ACHN (cell line): ENCODE measurements at regions not wholly inside any gene's neighbourhood (a gene's known extent, or its start where the extent isn't known, plus 50 kb on each side); places are given as distances from the start of the nearest gene placed in this dataset.

Experiments
- DNase-seq: peaks from one replicate; pipeline ENCODE4 v3.0.0-alpha.2; 2015
- in situ Hi-C: cut with HindIII; loops from 2 replicates; pipeline ENCODE4 v1.10.0; 2017; ENCODE audit warnings: low sequenced_read_pairs, low pct_ligation_motif_present, low pct_unique_long_range_greater_than_20kb

DNA sequence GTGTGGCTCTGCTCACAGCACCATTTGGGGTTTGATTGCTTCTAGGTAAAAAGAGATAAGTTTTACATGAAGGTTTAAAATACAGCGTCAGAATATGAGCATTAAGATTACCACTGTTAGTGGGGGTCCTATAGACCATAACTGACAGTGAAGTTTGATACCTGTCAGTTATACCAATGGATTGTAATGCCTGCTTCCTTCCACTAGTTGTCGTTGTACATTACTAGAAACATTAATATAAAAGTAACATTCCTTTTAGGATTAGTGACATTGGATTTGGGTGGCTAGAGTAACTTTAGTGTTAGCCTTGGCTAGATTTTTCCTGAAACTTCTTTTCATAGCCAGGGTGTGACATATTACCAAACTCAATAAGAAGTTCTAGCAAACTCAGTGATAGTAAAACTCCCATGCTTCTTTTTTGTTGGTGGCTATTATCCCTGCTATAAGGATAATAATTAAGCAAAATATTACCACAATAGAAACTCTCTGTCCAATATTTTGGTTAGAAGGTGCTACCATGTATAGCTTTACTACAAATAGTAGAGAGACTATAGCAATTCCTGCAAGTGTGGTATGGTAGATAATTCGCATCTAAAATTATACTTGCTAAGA lies 57.1 kb downstream of the FAM181B start:
- in situ Hi-C loops, result no loop called here
- DNase-seq, result peak; percentile 2

DNA sequence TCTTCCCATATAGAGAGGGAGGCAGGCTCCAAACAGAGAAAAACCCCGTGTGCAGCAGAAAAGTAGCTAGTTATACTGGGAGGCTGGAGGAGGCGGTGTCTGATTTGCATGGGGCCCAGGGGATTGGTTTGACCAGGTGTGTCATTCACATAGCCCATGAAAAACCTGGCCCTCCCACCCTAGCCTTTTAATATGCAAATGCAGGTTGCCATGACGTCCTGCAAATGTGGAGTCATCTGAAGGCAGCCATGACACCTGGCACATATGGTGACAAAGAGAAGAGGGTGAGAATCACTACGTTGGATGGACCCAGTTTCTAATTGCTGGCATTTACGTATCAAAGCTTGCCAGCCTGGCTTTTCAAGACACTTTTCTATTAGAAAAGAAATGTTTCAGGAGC lies 57.8 kb downstream of the FAM181B start:
- in situ Hi-C loops, result no loop called here
- no peak for DNase-seq

DNA sequence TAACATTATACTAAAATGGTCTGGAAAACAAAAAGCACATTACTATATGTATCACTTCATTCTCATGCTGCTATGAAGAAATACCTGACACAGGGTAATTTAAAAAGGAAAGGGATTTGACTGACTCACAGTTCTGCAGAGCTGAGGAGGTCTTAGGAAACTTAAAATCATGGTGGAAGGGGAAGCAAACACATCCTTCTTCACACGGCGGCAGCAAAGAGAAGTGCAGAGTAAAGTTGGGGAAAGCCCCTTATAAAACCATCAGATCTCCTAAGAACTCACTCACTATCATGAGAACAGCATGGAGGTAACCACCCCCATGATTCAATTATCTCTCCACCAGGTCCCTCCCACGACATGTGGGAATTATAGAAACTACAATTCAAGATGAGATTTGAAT lies 60.0 kb downstream of the FAM181B start:
- DNase-seq, result no peak
- in situ Hi-C loops, result no loop called here

DNA sequence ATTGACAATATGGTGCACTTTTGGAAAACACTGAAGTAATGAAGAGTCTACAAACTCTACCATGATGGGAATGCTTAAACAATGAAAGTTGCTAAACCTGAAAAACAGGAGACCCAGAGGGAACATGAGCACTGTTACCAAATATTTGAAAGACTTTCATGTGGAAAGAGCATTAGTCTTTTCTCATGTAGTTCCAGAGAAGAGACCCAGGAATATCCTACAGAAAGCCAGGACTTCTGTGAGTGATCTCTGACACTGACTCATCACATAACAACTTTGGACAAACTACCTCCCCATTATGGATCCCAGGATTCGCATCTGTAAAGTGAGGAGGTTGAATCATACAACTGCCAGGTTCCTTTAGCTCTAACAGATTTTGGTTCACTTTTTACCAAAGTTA lies 62.2 kb downstream of the FAM181B start:
- no peak for DNase-seq
- in situ Hi-C loops, result no loop called here

DNA sequence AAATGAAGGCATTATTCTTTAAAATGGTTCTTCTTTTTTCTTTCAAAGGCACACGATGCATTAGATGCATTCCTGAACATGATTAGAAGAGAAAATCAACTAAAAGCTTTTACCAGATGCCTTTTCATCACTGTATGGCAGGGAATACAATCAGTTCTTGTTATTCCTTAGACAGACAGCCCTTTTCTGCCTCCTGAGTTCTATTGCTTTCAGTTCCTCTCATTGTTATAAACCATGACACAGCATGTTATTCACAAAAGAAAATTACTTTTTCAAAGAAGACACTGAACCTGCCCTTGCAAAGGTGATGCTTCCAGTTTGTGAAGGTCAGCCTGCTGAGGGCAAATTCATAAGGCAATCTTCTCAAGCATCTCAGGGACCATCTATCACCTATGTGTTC lies 70.1 kb downstream of the FAM181B start:
- DNase-seq, result no peak
- in situ Hi-C loops, result no loop called here

DNA sequence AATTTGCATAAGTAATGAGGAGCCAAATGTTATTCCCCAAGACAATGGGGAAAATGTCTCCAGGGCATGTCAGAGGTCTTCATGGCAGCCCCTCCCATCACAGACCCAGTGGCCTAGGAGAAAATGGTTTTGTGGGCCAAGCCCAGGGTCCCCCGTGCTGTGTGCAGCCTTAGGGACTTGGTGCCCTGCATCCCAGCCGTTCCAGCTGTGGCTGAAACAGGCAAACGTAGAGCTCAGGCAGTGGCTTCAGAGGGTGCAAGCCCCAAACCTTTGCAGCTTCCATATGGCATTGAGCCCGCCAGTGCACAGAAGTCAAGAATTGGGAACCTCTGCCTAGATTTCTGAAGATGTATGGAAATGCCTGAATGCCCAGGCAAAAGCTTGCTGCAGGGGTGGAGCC lies 79.9 kb downstream of the FAM181B start:
- in situ Hi-C loops, result no loop called here
- no peak for DNase-seq

DNA sequence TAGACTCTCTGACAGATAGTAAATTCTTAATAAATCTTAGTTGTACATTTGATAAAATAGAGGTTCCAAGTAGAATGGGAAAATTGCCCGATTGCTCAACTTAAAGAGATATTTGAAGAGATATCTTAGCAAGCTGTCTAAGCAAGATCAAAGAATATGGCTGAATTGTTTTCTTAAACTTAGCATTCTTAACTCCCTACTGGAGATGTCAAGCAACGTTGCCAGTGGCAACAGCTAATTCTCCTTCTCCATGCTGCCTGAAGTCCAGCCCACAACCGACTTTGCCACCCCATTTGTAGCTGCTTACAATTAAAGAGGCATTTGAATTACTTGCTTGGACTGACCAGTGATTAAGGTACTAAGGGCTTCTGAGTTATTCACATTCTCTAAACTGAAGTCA lies 94.4 kb downstream of the FAM181B start:
- DNase-seq, result no peak
- in situ Hi-C loops, result no loop called here

DNA sequence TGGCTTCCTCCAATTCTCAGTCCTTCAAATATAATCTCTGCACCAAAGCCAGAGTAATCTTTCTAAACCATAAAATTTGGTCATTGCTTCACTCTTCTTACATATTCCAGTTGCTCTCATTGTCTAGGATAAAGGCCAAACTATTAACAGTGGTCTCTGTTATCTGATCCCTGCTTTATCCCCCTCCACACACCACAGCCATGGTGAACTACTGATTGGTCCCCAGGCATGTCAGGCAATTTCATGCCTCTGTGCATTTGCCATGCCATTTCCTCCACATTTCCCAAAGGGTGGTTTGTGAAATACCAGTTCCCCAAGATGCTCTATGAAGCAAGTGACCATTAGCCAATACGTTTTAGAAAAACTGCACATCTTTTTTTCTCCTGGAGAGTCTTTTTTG lies 97.0 kb downstream of the FAM181B start:
- DNase-seq, result no peak
- in situ Hi-C loops, result no loop called here

DNA sequence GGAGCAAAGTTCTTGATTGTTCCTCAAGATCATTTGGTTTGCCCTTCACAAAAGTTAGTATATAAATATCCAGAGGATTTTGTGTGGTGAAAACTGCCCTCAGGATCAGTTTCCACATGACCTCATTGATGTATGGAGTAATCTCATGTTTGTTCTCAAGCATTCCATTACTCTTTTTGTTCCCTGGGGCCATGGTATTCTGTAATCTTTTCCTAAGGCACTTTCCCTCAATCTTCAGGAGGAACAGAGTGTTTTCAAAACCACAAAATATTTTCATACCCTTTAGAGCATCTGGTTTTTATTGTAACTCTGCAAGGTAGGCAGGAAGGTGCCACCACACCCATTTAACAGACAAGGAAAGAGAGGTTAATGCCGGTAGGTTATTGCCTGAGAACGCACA lies 99.6 kb downstream of the FAM181B start:
- DNase-seq, result no peak
- in situ Hi-C loops, result no loop called here

DNA sequence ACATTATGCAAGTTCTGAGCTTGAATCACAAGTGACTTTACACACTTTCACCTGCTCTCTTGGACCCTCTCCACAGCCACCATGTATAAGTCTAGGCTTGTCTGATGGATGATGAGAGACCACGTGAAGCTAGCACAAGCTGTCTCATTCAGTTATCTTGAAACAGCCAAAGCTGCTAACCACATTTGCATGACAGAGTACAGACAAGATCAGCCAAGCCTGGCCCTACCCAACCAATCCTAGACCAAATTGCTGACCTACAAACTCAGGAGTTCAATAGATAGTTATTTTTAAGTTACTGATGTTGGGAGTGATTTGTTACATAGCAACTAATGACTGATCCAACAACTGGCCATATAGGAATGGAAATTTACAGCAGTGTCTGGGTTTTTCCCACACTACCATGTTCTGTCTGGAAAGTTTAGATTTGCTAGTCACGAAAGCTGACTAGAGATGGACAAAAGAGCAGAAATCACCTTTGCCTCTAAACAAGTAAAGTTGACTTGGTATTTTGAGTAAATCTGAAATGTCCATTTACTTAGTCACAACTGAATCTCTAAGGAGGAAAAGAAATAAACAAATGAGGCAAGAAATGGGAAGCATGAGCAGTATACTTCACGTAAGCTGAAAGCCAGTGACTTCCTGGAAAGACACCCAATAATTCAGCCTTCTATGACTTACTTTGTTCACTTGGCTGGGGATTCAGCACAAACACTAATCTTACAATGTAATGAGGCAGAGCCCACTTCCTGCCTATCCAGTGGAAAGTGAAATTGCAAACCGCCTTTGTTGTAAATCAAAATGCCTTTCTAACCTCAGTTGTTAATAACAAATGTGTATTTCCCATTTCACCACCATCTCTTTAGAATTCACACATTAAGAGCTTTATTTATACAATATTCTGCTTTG lies 101.7 kb downstream of the FAM181B start:
- no peak for DNase-seq
- in situ Hi-C loops, result no loop called here

DNA sequence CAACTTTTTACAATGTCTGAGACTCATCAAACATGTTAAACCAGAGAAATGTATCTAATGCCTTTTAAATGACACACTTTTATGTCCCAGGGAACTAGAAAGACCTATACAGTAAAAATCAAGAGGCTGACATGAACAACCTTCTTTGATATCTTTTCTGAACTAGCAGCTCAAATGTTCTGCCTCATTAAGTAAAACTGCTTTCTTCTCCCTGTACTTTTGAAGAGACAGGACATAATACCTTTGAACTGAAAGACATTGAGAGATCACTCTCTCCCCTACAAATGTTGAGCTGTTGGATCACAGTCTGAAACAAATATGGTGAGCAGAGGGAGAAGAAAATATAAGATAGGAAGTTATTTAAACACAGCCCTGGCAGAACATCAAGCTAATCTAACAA lies 123.0 kb downstream of the FAM181B start:
- in situ Hi-C loops, result no loop called here
- no peak for DNase-seq

DNA sequence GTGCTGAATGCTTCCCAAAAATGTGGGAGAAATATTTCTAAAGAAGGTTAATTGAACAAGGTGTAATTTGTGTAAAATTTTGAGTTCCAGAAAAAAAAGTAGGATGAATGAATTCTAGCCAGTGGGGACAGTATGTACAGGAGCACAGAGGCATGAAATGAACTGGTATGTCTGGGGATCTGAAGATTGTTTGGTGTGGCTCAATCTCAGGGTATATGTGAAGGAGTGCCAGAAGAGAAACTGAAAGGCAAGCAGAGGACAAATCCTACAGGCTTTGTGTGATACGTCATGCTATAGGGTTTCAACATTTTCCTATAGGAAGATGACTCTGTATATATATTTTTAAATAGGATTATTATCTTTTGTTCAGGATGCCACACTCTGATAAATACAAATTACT lies 126.9 kb downstream of the FAM181B start:
- no peak for DNase-seq
- in situ Hi-C loops, result no loop called here

DNA sequence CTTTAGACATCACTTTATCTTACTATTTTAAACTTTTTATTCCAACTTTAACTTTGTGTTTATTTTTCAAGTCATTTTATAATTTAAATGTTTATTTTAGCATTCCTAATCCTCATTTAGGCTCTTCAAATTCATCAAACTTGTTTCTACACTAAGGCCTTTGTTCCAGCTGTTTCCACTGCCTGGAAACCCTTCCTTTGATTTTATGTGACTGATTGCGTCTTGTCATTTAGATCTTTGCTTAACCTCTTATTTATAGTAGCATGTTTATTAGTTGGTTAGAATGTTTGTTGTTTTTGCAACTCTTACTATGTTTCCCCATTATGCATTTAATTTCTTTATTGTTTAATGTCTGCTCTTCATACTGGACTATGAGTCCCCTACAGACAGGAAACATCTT lies 132.0 kb downstream of the FAM181B start:
- in situ Hi-C loops, result no loop called here
- DNase-seq, result no peak

DNA sequence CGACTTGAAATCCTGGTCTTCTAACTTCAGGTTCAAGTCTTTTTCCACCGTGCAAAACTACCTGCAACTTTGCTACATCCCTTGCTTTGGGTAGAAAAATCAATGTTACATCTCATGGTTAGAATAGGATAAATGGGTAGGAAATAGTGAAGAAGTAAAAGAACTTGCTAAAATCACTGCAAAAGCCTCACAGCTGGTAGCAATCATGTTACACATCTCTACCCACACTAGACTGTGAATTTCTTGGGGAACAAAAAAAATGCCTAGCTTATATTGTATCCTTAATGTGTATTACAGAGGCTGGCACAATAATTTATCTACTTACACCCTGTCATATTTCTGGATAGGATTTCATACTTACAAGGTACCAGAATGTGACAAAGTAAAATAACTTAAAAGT lies 133.8 kb downstream of the FAM181B start:
- in situ Hi-C loops, result no loop called here
- DNase-seq, result no peak

DNA sequence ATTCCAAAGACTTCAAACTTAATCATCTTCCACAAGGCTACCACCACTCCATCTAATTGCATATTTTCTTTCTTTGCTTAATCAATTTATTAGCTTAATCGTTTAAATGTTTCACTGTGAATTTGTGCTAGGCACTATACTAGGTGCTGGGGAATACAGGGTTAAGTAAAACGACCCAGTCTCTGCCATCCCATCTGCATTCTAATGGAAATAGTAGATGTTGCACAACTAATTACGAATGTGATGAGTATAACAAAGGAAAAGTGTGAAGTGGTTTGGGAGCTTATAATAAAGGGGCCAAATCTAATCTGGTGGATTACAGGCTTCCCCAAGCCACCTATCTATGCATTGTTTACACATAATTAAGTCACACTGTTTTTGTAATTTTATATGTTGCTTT lies 147.1 kb downstream of the FAM181B start:
- in situ Hi-C loops, result no loop called here
- DNase-seq, result no peak

DNA sequence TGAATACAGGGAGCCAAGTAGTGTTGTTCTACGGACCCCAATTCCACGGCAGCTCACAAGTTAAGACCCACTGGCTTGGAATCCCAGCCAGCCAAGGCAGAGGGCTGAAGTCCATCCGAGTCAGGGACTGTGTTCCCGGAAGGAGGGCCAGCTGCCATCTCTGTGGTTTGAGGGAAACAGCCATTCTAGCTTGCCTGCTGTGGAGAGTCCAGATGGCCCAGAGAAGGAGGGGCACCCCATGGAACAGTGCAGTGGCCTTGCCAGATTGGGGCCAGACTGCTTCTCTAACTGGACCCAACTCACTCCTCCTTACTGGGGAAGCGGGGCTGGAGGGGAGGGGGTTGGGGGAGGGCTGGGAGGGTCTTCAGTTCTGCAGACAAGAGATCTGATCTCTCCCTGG lies 156.4 kb downstream of the FAM181B start:
- no peak for DNase-seq
- in situ Hi-C loops, result no loop called here

DNA sequence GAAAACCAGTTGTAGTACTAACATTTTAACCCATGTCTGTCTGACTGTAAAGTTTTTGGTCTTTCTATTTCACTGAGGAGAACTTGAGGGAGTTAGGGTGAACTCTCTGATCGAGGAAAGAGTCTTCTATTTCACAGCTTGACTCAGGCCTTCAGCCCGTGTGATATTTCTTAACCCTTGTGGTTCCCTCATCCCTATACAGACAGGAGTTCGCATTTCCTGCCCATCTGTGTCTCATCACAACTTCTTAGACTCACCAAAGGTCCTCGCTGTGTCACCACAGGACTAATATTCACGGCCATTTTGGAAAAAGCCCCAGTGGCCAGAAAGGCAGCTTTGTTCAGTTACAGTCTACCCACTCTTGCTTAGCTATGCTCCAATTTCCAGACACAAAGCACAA lies 172.8 kb downstream of the FAM181B start:
- in situ Hi-C loops, result no loop called here
- DNase-seq, result no peak

DNA sequence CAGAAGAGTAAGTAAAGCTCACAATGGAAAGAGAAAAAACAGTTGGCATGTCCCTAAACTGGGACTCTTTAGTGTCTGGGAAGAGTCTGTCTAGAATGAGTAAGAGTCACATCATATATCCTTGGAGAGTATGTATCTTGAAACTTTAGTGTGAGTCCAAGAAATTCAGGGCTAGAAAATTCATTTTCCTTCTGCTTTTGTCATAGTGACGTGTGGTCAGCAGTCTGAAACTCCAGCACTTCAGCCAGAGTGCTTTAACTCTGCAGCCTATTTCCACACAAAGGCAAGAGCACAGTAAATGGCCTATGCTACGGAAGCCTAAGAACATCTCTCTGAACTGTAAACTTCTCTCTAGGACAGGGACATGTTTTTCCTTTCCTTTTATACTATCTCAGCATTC lies 174.1 kb downstream of the FAM181B start:
- in situ Hi-C loops, result no loop called here
- no peak for DNase-seq

DNA sequence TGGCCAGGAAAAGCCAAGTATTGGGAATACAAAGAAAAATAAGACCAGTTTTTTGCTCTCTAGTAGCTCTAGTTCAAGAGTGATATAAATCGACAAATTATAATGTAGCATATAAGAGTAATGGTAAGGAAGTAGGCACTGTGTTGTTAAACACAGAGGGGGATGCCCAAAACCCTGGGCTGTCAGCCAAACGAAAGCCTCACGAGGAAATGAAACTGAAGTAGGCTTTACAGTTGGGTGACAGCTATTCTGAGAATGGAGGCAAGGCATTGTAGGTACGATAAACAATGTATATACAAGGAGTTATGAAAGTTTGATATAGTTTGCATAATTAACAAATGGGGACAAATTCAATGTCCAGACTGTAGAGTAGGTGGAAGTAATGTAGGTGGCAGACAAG lies 176.4 kb downstream of the FAM181B start:
- in situ Hi-C loops, result no loop called here
- no peak for DNase-seq

DNA sequence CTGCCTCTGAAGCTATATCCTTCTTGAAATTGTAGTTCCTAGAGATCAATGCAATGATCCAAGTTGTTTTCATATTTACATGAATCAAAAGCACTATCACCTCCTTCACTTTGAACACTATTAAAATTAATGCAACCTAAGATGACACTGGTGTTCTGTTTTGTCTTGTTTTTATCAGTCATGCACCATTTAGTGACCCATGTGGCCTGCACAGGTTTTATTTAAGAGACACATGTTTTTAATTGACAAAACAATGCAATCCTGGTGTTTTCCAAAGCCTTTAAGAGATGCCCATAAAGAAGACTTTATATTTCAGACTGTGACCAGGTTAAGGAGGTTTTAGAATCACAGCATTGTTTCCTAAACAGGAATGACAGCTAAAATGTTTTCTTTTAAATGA lies 177.5 kb downstream of the FAM181B start:
- DNase-seq, result no peak
- in situ Hi-C loops, result no loop called here
